Suppressor macrophage treated with lipopolysaccharide for 1 hour (primary cell): ENCODE measurements at regions not wholly inside any gene's neighbourhood (a gene's known extent, or its start where the extent isn't known, plus 50 kb on each side); places are given as distances from the start of the nearest gene placed in this dataset.
A peak's percentile ranks its signal among the peaks of the same experiment; 100 is the strongest.

Experiments used
- DNase-seq, 3 donors: peaks; one replicate each; pipeline ENCODE4 v3.0.0-alpha.2; 2020 to 2022

DNA sequence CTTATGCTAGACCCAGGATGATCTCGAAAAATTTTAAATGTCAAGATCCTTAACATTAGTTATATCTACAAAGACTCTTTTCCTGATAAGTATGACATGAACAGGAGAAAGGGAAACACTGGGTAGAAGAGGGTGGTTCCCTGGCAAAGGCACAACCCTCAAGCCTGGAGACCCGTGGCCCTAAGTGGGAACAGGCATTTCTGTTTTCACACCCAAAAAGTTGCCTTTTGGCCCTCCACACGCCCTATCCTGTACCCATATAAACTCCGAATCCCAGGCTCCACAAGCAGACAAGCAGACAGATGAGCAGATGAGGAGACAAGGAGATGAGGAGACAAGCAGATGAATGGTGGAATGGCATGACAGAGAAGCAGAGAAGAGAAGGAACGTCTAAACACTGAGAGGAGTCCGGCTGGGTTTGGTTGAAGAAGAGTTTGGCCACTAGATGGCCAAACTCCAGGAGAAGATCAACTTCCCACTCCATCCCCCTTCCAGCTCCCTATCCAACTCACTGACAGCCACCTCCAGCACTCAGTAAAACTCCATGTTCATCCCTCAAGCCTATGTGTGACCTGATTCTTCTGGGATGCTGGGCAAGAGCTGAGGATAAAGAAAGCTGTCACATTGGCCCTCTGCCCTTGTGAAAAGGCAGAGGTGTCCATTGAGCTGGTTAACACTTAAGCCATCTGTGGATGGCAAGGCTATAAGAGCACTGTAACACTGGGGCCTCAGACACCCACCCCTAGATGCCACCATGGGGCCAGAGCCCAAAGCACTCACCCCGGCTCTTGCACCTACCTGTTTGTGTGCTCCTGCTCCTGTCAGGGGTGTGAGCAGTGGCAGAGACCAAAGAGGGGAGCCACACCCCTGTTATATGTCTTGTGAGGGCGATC is 139.6 kb upstream of the FAM20A start:
- no peak for DNase-seq

DNA sequence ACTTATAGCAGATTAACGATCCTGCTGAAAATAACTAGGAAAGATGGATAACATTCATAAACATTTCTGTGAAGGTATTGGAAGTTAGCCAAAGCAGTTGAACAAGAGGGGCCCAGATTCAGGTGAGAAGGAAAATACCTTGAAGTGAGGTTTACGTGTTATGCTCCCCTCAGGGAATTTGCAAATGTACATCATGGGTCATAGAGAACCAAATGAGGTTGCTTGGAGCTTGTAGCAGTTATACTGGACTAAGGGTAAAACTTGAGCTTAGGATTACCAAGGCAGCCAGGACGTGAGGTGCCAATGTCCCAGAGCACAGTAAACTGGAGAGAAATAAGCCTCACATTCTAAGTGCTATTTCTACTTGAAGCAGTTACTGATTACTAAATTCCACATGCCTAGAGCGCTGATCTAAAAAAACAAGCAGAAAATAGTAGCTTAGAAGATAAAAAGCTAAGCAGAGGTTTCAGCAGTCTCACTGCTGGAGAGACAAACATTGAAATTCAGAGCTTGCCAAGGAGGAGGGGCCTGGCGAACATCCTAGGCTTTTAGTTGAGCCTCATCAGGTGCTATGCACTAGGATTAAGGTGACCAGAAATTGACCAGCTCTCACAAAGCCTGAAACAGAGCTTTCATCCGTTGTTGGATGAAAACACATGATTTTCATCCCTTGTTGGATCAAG is 136.7 kb upstream of the FAM20A start:
- DNase-seq = no peak

DNA sequence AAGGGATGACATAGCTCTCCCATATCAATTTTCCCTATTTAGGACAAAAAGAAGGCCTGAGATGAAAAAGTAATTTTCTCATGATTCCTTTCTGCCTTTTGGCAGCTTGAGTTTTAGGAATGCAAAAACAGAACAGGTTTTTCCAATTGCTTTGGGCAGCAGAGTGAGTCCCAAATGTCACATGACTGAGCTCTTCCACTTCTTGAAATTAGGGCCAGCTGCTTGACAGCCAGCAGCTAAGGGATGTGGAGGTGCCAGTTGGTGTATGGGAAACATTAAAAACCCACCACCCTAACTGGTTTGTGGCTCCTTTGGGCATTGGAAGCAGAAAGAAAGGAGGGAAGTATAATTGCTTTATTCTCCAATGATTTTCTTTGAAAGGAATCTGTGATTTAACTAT is 133.8 kb upstream of the FAM20A start:
- no peak for DNase-seq

DNA sequence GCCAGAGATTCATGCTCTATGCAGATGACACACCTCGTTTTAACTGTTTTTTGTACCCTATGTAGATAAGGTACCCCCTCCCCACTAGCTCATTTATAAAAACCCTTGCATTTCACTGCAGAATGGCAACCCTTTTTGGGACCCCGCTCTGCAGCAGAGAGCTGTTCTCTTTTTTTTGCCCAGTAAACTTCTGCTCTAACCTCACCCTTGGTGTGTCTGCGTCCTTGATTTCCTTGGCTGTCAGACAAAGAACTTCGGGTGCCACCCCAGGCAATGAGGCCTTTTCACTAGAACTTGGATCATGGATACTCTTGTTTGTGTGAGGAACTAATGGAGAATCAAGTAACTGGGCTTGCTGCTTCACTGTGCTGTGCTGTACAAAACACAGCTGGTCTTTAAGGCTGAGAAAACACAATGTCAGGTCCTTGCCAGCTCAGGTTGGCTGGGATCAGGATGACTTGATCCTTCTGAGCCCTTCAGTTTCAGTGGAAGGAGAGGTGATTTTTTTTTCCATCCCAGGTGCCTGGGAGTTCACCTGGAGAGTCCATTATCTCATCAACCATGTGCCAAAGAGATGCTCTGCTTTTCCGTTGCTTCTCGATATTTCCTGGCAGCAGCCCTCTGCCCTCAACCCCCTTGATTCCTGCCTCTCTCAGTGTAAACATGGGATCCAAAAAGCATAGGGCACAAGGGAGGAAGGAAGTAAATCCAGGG is 133.2 kb upstream of the FAM20A start:
- no peak for DNase-seq

GRCh38 chr17:68733241-68734176 is 132.3 kb upstream of the FAM20A start:
- DNase-seq = peak; percentile 62 to 82 (median 78)

- peak in 1 of 3 donors; percentile 10 for DNase-seq
Measured at GRCh38 chr17:68732301-68732749, 131.2 kb upstream of the FAM20A start.

GRCh38 chr17:68731465-68731864 is 130.3 kb upstream of the FAM20A start:
- DNase-seq = no peak

GRCh38 chr17:68719431-68719830 is 118.3 kb upstream of the FAM20A start:
- no peak for DNase-seq

GRCh38 chr17:68718926-68719325 is 117.8 kb upstream of the FAM20A start:
- no peak for DNase-seq

DNA sequence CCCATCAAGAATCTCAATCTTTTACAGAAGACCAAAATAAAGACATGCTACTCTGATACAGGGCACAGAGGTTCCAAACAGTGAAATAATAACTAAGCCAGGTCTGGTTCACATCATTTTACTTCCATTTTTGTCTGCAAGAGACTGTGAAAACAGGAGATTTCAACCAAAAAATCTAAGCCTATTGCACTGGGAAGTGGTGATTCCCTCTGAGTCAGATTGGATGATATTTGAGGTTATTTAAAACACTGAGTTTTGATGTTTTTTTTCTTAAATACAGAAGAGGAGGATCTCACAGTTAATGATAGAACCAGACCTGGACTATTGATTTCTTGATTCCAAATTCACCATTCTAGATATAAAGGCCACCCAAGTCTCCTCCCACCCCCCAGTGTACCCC is 117.3 kb upstream of the FAM20A start:
- DNase-seq = no peak

- DNase-seq = peak; percentile 44 to 64 (median 53)
Measured at GRCh38 chr17:68714676-68715075, 113.5 kb upstream of the FAM20A start.

DNA sequence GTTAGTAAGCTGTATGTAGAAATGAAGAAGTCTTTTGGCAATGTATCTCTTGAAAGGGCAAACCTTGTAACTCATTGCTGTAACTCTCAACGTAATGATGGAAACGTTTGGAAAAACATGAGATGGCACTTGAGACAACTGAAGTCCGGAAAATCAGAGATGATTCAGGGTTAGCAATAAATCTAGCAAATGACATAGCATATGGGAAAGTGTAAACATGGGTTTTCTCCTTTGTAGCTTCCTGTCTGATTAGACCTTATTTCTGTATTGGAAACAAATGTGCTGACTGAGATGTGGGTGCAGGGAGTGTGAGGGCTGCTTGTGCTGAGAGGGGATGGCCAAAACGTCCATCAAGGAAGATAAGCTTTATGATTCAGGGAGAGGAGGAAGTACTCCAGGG is 110.7 kb upstream of the FAM20A start:
- DNase-seq = no peak

DNA sequence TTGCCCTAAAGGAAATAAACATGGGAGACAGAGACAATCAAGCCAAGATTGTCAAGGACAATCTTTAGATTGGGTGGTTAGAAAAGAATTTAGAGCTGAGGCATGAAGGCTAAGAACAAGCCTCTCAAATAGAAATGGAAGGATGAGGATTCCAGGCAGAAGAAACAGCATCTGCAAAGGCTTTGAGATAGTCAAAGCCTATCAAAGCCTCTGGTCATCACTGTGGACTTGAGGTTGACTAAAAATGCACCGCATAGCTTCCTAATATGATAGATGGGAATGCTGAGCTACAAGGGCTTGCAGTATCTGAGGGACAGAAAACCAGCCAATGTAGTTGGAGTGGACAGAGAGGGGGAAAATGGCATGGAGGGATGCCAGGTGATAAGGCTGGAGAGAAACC is 109.8 kb upstream of the FAM20A start:
- DNase-seq = no peak

- DNase-seq = no peak
Measured at GRCh38 chr17:68710035-68710780, 109.0 kb upstream of the FAM20A start.

- no peak for DNase-seq
Measured at GRCh38 chr17:68709461-68709860, 108.3 kb upstream of the FAM20A start.

DNA sequence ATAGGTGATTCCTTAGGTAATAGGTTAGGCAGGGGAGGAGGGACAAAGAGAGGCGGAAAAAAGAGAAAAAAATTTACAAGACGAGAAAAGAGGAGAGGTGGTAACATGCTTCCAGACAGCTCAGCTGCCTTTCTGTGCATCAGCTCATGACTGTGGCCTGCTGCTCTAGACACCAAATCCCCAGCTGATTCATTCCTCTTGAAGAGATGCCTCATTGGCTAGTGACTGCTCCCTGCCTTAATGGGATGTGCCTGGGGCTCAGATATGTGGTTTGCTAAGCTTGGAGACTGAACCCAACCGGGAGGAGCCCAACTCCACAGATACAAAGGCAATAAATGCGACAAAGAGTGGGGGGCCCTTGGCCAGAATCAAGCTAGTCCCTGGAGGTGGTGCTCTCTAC is 105.9 kb upstream of the FAM20A start:
- DNase-seq = peak; percentile 30 to 70 (median 41)

DNA sequence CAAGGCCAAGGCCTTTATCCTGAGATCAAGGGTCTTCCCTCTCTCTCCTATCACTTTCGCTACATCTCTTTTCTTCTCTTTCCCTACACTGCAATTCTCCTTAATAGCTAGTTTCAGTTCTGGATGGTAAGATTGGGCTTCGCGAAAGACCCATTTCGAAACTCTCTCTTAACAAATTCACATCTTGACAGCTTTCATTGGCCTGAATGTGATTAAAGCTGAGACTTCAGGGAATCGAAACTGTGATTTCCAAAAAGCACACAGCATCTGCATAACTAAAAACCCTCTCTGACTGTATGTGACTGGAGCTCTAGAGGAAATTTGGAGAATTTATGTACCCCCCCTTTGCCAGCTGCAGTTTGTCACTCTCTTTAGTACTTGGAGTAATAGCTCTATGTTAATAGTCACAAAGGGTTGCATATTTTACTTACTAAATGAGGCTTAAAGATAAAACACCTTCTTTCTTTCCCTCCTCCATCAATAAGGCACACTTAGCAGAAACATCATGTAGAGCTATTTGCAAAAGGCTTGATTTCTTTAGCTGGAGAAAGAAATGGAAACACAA is 105.3 kb upstream of the FAM20A start:
- peak; percentile 53 to 89 (median 65) for DNase-seq

DNA sequence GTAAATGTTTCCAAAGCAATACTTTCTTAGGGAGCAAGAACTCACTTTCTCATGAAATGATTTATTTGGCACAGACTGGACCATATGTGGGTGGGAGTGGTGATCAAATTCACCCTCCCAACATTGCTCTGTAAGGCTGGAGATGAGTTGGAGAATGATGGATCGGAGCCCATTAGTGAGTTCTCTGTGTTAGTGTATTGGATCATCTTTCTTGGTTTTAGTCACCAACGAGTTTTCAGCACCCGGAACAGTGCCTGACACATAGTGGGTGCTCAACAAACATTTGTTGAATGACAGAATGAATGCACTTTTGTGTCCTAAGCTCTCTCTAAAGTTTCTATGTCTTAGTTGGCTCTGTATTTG is 104.5 kb upstream of the FAM20A start:
- no peak for DNase-seq

DNA sequence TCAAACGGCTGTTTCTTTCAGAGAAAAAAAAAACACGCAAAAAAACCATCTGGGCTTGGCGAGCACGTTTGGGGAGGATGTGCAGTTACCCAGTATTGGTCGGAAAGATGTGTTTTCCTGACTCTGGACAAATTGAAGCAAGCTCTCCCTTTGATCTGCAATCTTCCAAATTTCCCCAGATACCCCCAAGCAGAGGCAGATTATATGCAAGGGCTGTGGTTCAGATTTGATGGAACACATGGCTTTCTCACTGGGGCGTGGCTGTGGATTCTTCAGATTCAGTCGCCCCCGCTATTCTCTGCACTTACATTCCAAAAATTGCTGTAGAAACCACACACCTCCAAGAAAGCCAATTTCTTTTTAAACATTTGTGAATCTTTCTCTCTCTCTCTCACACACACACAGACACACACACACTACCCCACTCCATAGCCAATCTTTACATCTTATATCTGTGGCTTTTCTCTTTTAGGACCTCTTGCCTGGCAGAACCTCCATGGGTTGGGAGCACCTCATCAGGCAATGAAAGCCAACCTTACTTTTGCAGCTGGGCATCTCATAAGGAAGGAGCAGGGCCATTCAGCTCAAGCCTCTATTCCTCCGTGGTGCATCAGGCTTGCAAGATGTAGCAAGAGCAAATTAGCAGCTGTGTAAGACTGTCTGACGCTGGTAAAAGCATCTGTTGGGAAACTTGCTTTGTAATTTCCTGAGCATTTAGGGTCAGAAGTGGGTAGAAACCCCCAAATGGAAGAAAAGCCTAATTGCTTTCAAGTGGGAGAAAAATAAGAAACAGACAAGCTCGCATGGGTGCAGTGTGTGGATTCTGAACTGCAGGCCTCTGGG is 103.9 kb upstream of the FAM20A start:
- DNase-seq = peak in 1 of 3 donors; percentile 64

DNA sequence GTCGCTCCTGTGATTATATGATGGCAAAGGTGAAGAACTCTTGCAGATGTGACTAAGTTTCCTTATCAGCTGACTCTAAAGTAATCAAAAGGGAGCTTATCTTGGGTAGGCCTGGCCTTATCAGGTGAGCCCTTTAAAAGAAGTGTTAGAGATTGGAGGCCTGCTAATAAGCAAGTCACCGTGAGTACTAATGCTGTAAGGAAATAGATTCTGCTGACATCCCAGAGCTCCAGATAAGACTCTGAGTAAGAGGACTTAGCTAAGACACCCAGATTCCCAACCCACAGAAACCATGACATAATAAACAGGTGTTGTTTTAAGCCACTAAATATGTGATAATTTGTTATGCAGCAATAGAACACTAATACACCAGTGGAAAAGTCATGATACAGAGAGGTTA is 99.9 kb upstream of the FAM20A start:
- DNase-seq = no peak
